ENCODE measurements at regions not wholly inside any gene's neighbourhood (a gene's known extent, or its start where the extent isn't known, plus 50 kb on each side); places are given as distances from the start of the nearest gene placed in this dataset.

DNA sequence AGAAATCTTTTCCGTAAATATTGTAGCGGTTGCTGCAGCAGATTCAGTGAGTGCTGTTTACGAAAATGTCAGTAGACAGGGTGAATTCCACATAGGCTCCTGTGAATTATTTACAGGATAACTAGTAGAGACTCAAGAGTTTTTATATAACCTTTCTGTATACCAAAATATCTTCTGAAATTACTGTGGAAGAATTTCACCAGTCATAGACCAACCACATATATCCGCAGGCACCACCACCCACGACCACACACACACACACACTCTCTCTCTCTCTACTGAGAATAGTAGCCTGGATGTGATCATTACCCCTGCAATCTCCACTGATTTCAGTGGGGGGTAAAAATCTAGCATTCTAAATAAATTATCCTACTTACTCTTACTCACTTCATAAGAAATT is 341.8 kb downstream of the RBM43 start:
- no peaks in the 10 kb centered on the region for H3K27me3 ChIP-seq
- H3K36me3 ChIP-seq: no peaks in the 10 kb centered on the region
- intact Hi-C loops (cut with DNase I): no loop called here
- TF ChIP-seq POLR2A (IDR thresholded peaks at IDR 0.05; ENCODE audit: low read depth) (no peak), POLR2AphosphoS5 (IDR thresholded peaks at IDR 0.05) (no peak), EP300 (IDR thresholded peaks at IDR 0.05) (no peak)
- TF ChIP-seq, protein P1, sequence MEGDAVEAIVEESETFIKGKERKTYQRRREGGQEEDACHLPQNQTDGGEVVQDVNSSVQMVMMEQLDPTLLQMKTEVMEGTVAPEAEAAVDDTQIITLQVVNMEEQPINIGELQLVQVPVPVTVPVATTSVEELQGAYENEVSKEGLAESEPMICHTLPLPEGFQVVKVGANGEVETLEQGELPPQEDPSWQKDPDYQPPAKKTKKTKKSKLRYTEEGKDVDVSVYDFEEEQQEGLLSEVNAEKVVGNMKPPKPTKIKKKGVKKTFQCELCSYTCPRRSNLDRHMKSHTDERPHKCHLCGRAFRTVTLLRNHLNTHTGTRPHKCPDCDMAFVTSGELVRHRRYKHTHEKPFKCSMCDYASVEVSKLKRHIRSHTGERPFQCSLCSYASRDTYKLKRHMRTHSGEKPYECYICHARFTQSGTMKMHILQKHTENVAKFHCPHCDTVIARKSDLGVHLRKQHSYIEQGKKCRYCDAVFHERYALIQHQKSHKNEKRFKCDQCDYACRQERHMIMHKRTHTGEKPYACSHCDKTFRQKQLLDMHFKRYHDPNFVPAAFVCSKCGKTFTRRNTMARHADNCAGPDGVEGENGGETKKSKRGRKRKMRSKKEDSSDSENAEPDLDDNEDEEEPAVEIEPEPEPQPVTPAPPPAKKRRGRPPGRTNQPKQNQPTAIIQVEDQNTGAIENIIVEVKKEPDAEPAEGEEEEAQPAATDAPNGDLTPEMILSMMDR (IDR thresholded peaks at IDR 0.05): no peak
- no peak overlapping the region for H3K27ac ChIP-seq (replicated peaks in 1 of 4)
- DNase-seq (ENCODE audit: extremely low spot score): no peak
- no peaks in the 10 kb centered on the region for H3K4me1 ChIP-seq
- no peaks in the 10 kb centered on the region for H3K9me3 ChIP-seq
- WGBS: 75% methylated on average over 5 of the region's 5 CpGs
- no peak overlapping the region for H3K4me3 ChIP-seq

DNA sequence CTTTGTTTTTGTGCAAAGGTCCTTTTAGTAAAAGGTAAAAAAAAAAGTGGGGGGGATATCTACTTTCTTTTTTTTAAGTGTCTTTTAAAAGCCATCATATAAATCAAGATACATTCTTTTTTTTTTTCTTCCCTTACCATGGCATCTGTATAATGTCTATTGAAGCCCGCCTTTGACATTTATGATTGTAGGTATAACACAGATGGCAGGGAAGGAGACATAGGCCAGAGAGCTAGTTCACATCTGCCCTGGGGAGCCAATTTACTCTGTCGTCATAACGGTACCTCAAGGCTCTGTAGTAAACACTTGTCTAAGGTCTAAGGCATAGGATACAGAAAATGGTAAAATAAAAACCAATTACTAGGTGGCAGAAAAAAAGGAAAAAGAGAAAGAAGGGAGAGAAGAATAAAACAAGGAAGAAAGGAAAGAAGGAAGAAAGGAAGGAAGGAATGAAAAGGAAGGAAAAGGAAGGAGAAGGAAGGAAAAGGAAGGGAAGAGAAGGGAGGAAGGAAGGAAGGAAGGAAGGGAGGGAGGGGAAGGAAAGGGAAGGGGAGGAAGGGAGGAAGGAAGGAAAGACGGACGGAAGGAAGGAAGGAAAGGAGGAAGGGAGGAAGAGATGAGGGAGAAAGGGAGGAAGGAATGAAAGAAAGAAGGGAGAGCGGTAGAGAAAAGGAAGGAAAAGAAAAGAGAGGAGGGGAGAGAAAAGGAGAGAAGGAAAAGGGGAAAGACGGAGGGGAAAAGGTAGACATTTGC is 343.5 kb downstream of the RBM43 start:
- Histone ChIP-seq H3K27ac (replicated peaks in 1 of 4) (no peak overlapping the region), H3K4me1 (no peaks in the 10 kb centered on the region), H3K27me3 (no peaks in the 10 kb centered on the region), H3K36me3 (no peaks in the 10 kb centered on the region), H3K9me3 (no peaks in the 10 kb centered on the region), H3K4me3 (no peak overlapping the region)
- intact Hi-C loops (cut with DNase I): no loop called here
- DNase-seq (ENCODE audit: extremely low spot score): no peak
- 84% methylated on average over 7 of the region's 7 CpGs for WGBS
- TF ChIP-seq, protein P1 (IDR thresholded peaks at IDR 0.05): no peak
- TF ChIP-seq POLR2AphosphoS5 (IDR thresholded peaks at IDR 0.05): no peak
- TF ChIP-seq EP300 (IDR thresholded peaks at IDR 0.05): no peak
- no peak for TF ChIP-seq POLR2A (IDR thresholded peaks at IDR 0.05; ENCODE audit: low read depth)

DNA sequence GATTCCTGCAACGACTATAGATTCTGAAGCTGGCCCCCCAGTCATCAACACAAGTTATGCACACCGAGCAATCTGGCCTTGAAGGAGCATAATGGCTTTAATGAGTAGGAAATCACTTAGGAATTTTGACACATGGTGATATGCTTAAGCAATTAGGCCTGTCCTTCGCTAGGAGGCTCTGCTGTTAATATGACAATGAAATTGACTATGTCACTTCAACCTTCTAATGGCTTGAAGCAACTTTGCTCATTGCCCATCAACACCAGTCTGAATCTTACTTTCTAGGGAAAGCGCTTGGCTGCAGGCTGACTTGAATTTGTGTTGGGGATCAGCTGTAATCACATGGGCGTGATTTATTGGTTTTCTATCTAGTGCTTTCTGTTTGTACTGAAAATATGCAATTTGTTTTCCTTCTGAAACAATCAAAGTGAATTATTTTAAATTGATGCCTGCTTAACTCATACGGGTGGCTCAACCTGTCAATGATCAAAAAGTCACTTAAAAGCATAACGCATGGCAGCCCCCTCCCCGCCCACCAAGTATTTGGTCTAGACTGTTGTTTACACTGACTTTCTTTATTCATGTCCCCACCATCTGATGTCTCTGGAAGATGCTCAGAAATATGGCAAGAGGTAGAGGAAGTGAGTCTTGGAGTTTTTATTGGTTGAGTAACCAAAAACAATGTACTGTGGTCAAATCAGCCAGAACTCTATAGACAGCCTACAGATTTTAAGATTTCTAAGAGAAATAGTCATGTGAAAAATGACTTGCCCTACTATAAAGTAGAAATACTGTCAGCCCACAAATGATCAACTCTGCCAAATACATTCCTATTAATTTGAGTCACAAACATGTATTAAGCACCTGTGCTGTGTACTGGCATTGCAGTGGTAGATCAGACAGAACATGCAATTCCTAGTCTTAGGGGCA is 344.9 kb downstream of the RBM43 start:
- no peaks in the 10 kb centered on the region for H3K27me3 ChIP-seq
- no peak for TF ChIP-seq POLR2A (IDR thresholded peaks at IDR 0.05; ENCODE audit: low read depth)
- TF ChIP-seq POLR2AphosphoS5 (IDR thresholded peaks at IDR 0.05): no peak
- TF ChIP-seq EP300 (IDR thresholded peaks at IDR 0.05): no peak
- TF ChIP-seq, protein P1 (IDR thresholded peaks at IDR 0.05): no peak
- H3K36me3 ChIP-seq: no peaks in the 10 kb centered on the region
- no peaks in the 10 kb centered on the region for H3K9me3 ChIP-seq
- intact Hi-C loops (cut with DNase I): no loop called here
- H3K4me3 ChIP-seq: no peak overlapping the region
- DNase-seq (ENCODE audit: extremely low spot score): no peak
- peaks cover 0 to 6% (median 3%) of the 10 kb centered on the region in 4 donors for H3K4me1 ChIP-seq
- 85% methylated on average over 8 of the region's 8 CpGs for WGBS
- H3K27ac ChIP-seq (replicated peaks in 1 of 4): no peak overlapping the region

DNA sequence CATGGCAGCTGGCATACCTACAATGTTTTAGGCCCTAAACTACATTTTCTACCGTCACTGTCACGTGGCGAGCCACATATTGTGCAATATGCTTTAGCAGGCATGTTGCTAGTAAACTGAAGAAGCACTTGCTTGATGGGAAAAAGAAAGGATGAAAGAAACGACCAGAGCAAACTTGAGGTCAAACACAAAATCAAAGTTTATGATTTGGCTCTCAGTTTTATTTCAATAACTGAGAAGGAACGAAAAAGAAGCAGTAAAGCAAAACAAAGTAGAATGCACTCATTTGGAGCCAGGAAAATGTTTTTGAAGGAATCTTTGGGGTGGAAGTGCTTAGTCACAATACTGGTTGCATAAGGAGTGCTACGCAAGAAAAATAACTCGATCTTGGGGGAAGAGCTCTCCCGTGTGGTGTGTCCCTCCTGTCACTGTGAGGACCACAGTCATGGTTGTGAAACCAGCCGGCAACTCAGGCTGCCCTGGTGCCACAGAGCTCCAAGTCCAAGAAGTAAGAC is 349.8 kb downstream of the RBM43 start:
- peaks cover 0 to 13% (median 4%) of the 10 kb centered on the region in 4 donors for H3K4me1 ChIP-seq

More for the DNA sequence above, 349.8 kb downstream of the RBM43 start:
- no peaks in the 10 kb centered on the region for H3K27me3 ChIP-seq
- no peaks in the 10 kb centered on the region for H3K36me3 ChIP-seq
- peak overlapping the region; percentile 34 to 56 (median 47) for H3K27ac ChIP-seq (replicated peaks in 1 of 4)
- no peaks in the 10 kb centered on the region for H3K9me3 ChIP-seq
- DNase-seq (ENCODE audit: extremely low spot score): no peak
- TF ChIP-seq EP300 (IDR thresholded peaks at IDR 0.05): no peak
- TF ChIP-seq, protein P1 (IDR thresholded peaks at IDR 0.05): peak in 2 of 3 experiments; percentile 7 to 26
- peak; percentile 26 to 51 for TF ChIP-seq POLR2AphosphoS5 (IDR thresholded peaks at IDR 0.05)
- H3K4me3 ChIP-seq: no peak overlapping the region
- WGBS: 41% methylated on average over 9 of the region's 9 CpGs
- intact Hi-C loops (cut with DNase I): no loop called here

Measured in esophagus muscularis mucosa (tissue), 4 donors.